Spleen (tissue), 7 donors: ENCODE measurements at regions not wholly inside any gene's neighbourhood (a gene's known extent, or its start where the extent isn't known, plus 50 kb on each side); places are given as distances from the start of the nearest gene placed in this dataset.

Source experiments
- CTCF ChIP-seq, 11 experiments: fragments of 200-600 bp in 7 of 11; fragments of 450-650 bp in 4 of 11; sonication (generic) in 4 of 11; IDR thresholded peaks in 8 of 11; conservative IDR thresholded peaks in 3 of 11; 1 replicate in 7 of 11; 2 replicates in 4 of 11; pipeline versions ENCODE4 v1.4.0 to v1.8.0; 2016 to 2021; ENCODE audit warnings: antibody characterized with exemption in 11 of 11, inconsistent platforms in 4 of 11, mild to moderate bottlenecking in 1 of 11
- POLR2A ChIP-seq, 3 donors: fragments of 450-650 bp; IDR thresholded peaks; one replicate each; pipeline ENCODE4 v1.5.1; 2017; ENCODE audit warnings: antibody characterized with exemption in 3 of 3, mild to moderate bottlenecking in 1 of 3
- POLR2AphosphoS5 ChIP-seq, 3 donors: sonication (generic); formaldehyde crosslinking; IDR thresholded peaks; one replicate each; pipeline ENCODE4 v1.5.1; 2017; ENCODE audit warnings: antibody characterized with exemption in 3 of 3
- donor health status: DM: no; HTN: no; CAD: no; lungs with moderate emphysema.
- donor health status: DM: no; HTN: no; CAD: no.
- donor health status: DM: no; HTN: no; CAD: no.

GRCh38 chr9:107994648-107995047 lies 505.1 kb upstream of the KLF4 start:
- TF ChIP-seq POLR2A (IDR thresholded peaks at IDR 0.05) (no peak), CTCF (IDR thresholded peaks at IDR 0.05 in 8 of 11, conservative IDR thresholded peaks at IDR 0.05 in 3 of 11) (no peak), POLR2AphosphoS5 (IDR thresholded peaks at IDR 0.05) (no peak)
